Epidermal melanocyte (primary cell): ENCODE measurements at regions not wholly inside any gene's neighbourhood (a gene's known extent, or its start where the extent isn't known, plus 50 kb on each side); places are given as distances from the start of the nearest gene placed in this dataset.
"Not testable (repeated sequence)": the region's sequence is repeated elsewhere in the genome, so short reads cannot be mapped to it uniquely, and the experiment has no call there.

ENCODE experiments used
- DNase-seq: peaks from one replicate; pipeline ENCODE4 v3.0.0; 2011; ENCODE audit warnings: low spot score; ENCODE audit not compliant: insufficient read length

- no peak for DNase-seq
These were observed 318.3 kb upstream of the MYT1L start for GRCh38 chr2:2649109-2650072.

GRCh38 chr2:2648094-2648493, 317.0 kb upstream of the MYT1L start:
- DNase-seq = no peak

- no peak for DNase-seq
These were observed 316.1 kb upstream of the MYT1L start for GRCh38 chr2:2647141-2647541.

- no peak for DNase-seq
These were observed 315.5 kb upstream of the MYT1L start for GRCh38 chr2:2646433-2647051.

GRCh38 chr2:2645162-2645855, 314.2 kb upstream of the MYT1L start:
- no peak for DNase-seq

GRCh38 chr2:2644751-2645150, 313.7 kb upstream of the MYT1L start:
- DNase-seq = not testable (repeated sequence)

- DNase-seq = no peak
These were observed 313.0 kb upstream of the MYT1L start for GRCh38 chr2:2644040-2644439.

- DNase-seq = no peak
These were observed 312.1 kb upstream of the MYT1L start for GRCh38 chr2:2642906-2643890.

GRCh38 chr2:2641541-2642410, 310.7 kb upstream of the MYT1L start:
- DNase-seq = no peak

- no peak for DNase-seq
These were observed 309.7 kb upstream of the MYT1L start for GRCh38 chr2:2640818-2641217.

GRCh38 chr2:2640371-2640770, 309.3 kb upstream of the MYT1L start:
- no peak for DNase-seq

- DNase-seq = no peak
These were observed 308.4 kb upstream of the MYT1L start for GRCh38 chr2:2639251-2640139.

- DNase-seq = no peak
These were observed 307.6 kb upstream of the MYT1L start for GRCh38 chr2:2638547-2639220.

- no peak for DNase-seq
These were observed 305.7 kb upstream of the MYT1L start for GRCh38 chr2:2636813-2637212.

- no peak for DNase-seq
These were observed 304.0 kb upstream of the MYT1L start for GRCh38 chr2:2635025-2635528.

GRCh38 chr2:2633017-2633416, 301.9 kb upstream of the MYT1L start:
- no peak for DNase-seq

- DNase-seq = no peak
These were observed 292.9 kb upstream of the MYT1L start for GRCh38 chr2:2623939-2624338.

GRCh38 chr2:2621855-2622254, 290.8 kb upstream of the MYT1L start:
- DNase-seq = no peak
